Panc1 (cell line): ENCODE measurements at regions not wholly inside any gene's neighbourhood (a gene's known extent, or its start where the extent isn't known, plus 50 kb on each side); places are given as distances from the start of the nearest gene placed in this dataset.

ENCODE experiments used
- ATAC-seq: fragments of 200-7000 bp; cut with Tn5 transposase; 2 replicates; pipeline ENCODE4 v1.9.1; 2020; ENCODE audit warnings: mild to moderate bottlenecking, moderate library complexity
- BruUV-seq: library from RNA; stranded (reverse); fragments of 400-500 nt; replicated peaks from 2 replicates; lab custom pipeline; 2021; lab: Mats Ljungman, UMichigan
- CTCF ChIA-PET: fragments of 300-600 bp; sonication (Branson Sonifier 250); formaldehyde crosslinking; loops from one replicate; lab custom pipeline; 2022; ENCODE audit warnings: antibody characterized with exemption; lab: Charles Lee
- POLR2A ChIA-PET: fragments of 300-600 bp; sonication (Branson Sonifier 250); formaldehyde crosslinking; loops from one replicate; lab custom pipeline; 2022; ENCODE audit warnings: antibody characterized with exemption; lab: Charles Lee
- DNase-seq: peaks from one replicate; pipeline ENCODE4 v3.0.0-alpha.2; 2010; ENCODE audit warnings: low read depth, low spot score
- H3K27ac ChIP-seq: 2 replicates; pipeline ENCODE4 v1.5.1; 2011; ENCODE audit warnings: mild to moderate bottlenecking, low read length, inconsistent platforms
- H3K27me3 ChIP-seq: fragments of 200-500 bp; sonication (Bioruptor generic); 2 replicates; pipeline ENCODE4 v1.6.0; 2014; ENCODE audit warnings: low read length, inconsistent platforms; ENCODE audit not compliant: control insufficient read depth, insufficient read depth
- H3K36me3 ChIP-seq: fragments of 200-500 bp; sonication (Bioruptor generic); 2 replicates; pipeline ENCODE4 v1.5.1; 2014; ENCODE audit warnings: inconsistent platforms, mild to moderate bottlenecking, low read length, moderate library complexity; ENCODE audit not compliant: control insufficient read depth, insufficient read depth
- H3K4me1 ChIP-seq: 2 replicates; pipeline ENCODE4 v1.5.1; 2011; ENCODE audit warnings: inconsistent platforms, mild to moderate bottlenecking, low read length, moderate library complexity; ENCODE audit not compliant: control insufficient read depth, insufficient read depth
- H3K4me3 ChIP-seq, 2 experiments: 2 replicates each; pipeline ENCODE4 v1.5.1; 2011 to 2012; ENCODE audit warnings: low read depth in 2 of 2, low read length in 2 of 2, mild to moderate bottlenecking in 2 of 2, inconsistent platforms in 1 of 2, moderate library complexity in 1 of 2
- H3K9me3 ChIP-seq: fragments of 200-500 bp; sonication (Bioruptor generic); 2 replicates; pipeline ENCODE4 v1.5.1; 2014; ENCODE audit warnings: low read depth, mild to moderate bottlenecking, inconsistent platforms, low read length, moderate library complexity; ENCODE audit not compliant: control insufficient read depth, insufficient read depth
- CTCF ChIP-seq: fragments of 450-650 bp; IDR thresholded peaks from 2 replicates; pipeline ENCODE4 v1.5.1; 2017; ENCODE audit warnings: mild to moderate bottlenecking
- POLR2AphosphoS5 ChIP-seq: IDR thresholded peaks from 2 replicates; pipeline ENCODE4 v1.6.1; 2012; ENCODE audit warnings: mild to moderate bottlenecking, low read depth, low read length, moderate library complexity
- REST ChIP-seq, 2 experiments: IDR thresholded peaks; 2 replicates each; pipeline ENCODE4 v1.6.1; 2011 to 2012; ENCODE audit warnings: low read depth in 2 of 2, control low read depth in 1 of 2, low read length in 1 of 2, mild to moderate bottlenecking in 1 of 2, moderate library complexity in 1 of 2; ENCODE audit not compliant: insufficient read depth in 1 of 2
- SIN3A ChIP-seq: IDR thresholded peaks from 2 replicates; pipeline ENCODE4 v1.6.1; 2012; ENCODE audit warnings: low read depth, mild to moderate bottlenecking, low read length, moderate library complexity, borderline replicate concordance; ENCODE audit not compliant: insufficient read depth
- TCF7L2 ChIP-seq: IDR thresholded peaks from 2 replicates; pipeline ENCODE4 v1.6.1; 2011; ENCODE audit warnings: mild to moderate bottlenecking, low read depth, low read length, inconsistent platforms
- in situ Hi-C: cut with HindIII; loops from 2 replicates; pipeline ENCODE4 v1.10.0; 2016; ENCODE audit warnings: low sequenced_read_pairs, low pct_unique_long_range_greater_than_20kb
- intact Hi-C: fragments of 100-400 bp; cut with micrococcal nuclease; formaldehyde crosslinking; loops from one replicate; pipeline ENCODE4 v1.10.0; 2022; ENCODE audit not compliant: unreplicated experiment

GRCh38 chr7:20016669-20017068 lies 200.5 kb downstream of the MACC1 start:
- intact Hi-C loops: no loop called here
- Histone ChIP-seq H3K4me1 (no peaks in the 10 kb centered on the region), H3K4me3 (no peak overlapping the region), H3K9me3 (no peaks in the 10 kb centered on the region; the same call in 1 of the 2 replicates), H3K27me3 (no peaks in the 10 kb centered on the region), H3K36me3 (no peaks in the 10 kb centered on the region), H3K27ac (no peak overlapping the region)
- in situ Hi-C loops: no loop called here
- ChIA-PET POLR2A (no interaction called here), CTCF (no interaction called here)
- ATAC-seq (no peak), DNase-seq (no peak)
- BruUV-seq: no TSS peak
- TF ChIP-seq CTCF: no peak
- TF ChIP-seq REST (IDR thresholded peaks at IDR 0.05; ENCODE audit: insufficient read depth in 1 of 2, low read depth in 2 of 2, low read length in 1 of 2): no peak
- no peak for TF ChIP-seq POLR2AphosphoS5
- TF ChIP-seq TCF7L2: no peak
- no peak for TF ChIP-seq SIN3A

GRCh38 chr7:20013536-20013935 lies 203.6 kb downstream of the MACC1 start:
- TF ChIP-seq POLR2AphosphoS5: no peak
- no peak for TF ChIP-seq TCF7L2
- TF ChIP-seq SIN3A: no peak
- no peak for TF ChIP-seq CTCF
- no peak for TF ChIP-seq REST (IDR thresholded peaks at IDR 0.05; ENCODE audit: insufficient read depth in 1 of 2, low read depth in 2 of 2, low read length in 1 of 2)
- no peak for ATAC-seq
- DNase-seq: no peak
- no peaks in the 10 kb centered on the region for H3K4me1 ChIP-seq
- intact Hi-C loops (no loop called here), in situ Hi-C loops (no loop called here)
- ChIA-PET CTCF (no interaction called here), POLR2A (no interaction called here)
- H3K27me3 ChIP-seq: no peaks in the 10 kb centered on the region
- no peaks in the 10 kb centered on the region for H3K36me3 ChIP-seq
- no peak overlapping the region for H3K27ac ChIP-seq
- no peaks in the 10 kb centered on the region; the same call in 1 of the 2 replicates for H3K9me3 ChIP-seq
- no peak overlapping the region for H3K4me3 ChIP-seq
- BruUV-seq: no TSS peak
